ENCODE measurements at regions not wholly inside any gene's neighbourhood (a gene's known extent, or its start where the extent isn't known, plus 50 kb on each side); places are given as distances from the start of the nearest gene placed in this dataset.

GRCh38 chr7:156218544-156219306 is 406.5 kb upstream of the SHH start:
- no peak for DNase-seq

- no peak for DNase-seq
These were observed 405.5 kb upstream of the SHH start for GRCh38 chr7:156217803-156218202.

- no peak for DNase-seq
These were observed 396.8 kb upstream of the SHH start for GRCh38 chr7:156209087-156209486.

GRCh38 chr7:156207306-156207705 is 395.0 kb upstream of the SHH start:
- no peak for DNase-seq

- DNase-seq, result no peak
These were observed 393.9 kb upstream of the SHH start for GRCh38 chr7:156206174-156206573.

GRCh38 chr7:156204820-156205219 is 392.6 kb upstream of the SHH start:
- no peak for DNase-seq

GRCh38 chr7:156203923-156204322 is 391.7 kb upstream of the SHH start:
- no peak for DNase-seq

- no peak for DNase-seq
These were observed 386.0 kb upstream of the SHH start for GRCh38 chr7:156198277-156198676.

GRCh38 chr7:156196649-156197048 is 384.4 kb upstream of the SHH start:
- DNase-seq, result no peak

- DNase-seq, result no peak
These were observed 383.0 kb upstream of the SHH start for GRCh38 chr7:156195276-156195675.

GRCh38 chr7:156194813-156195212 is 382.6 kb upstream of the SHH start:
- no peak for DNase-seq

- DNase-seq, result no peak
These were observed 380.7 kb upstream of the SHH start for GRCh38 chr7:156192921-156193320.

GRCh38 chr7:156191090-156191489 is 378.8 kb upstream of the SHH start:
- DNase-seq, result no peak

- DNase-seq, result no peak
These were observed 372.8 kb upstream of the SHH start for GRCh38 chr7:156185076-156185475.

GRCh38 chr7:156184164-156184563 is 371.9 kb upstream of the SHH start:
- no peak for DNase-seq

GRCh38 chr7:156180451-156181229 is 368.4 kb upstream of the SHH start:
- no peak for DNase-seq

- no peak for DNase-seq
These were observed 367.7 kb upstream of the SHH start for GRCh38 chr7:156179872-156180390.

- no peak for DNase-seq
These were observed 366.6 kb upstream of the SHH start for GRCh38 chr7:156178857-156179256.

- DNase-seq, result no peak
These were observed 366.0 kb upstream of the SHH start for GRCh38 chr7:156178214-156178613.

GRCh38 chr7:156177422-156178055 is 365.3 kb upstream of the SHH start:
- DNase-seq, result no peak

- no peak for DNase-seq
These were observed 363.8 kb upstream of the SHH start for GRCh38 chr7:156176039-156176438.

- no peak for DNase-seq
These were observed 362.7 kb upstream of the SHH start for GRCh38 chr7:156175003-156175402.

- no peak for DNase-seq
These were observed 362.2 kb upstream of the SHH start for GRCh38 chr7:156174428-156174827.
